H54 (cell line): ENCODE measurements at regions not wholly inside any gene's neighbourhood (a gene's known extent, or its start where the extent isn't known, plus 50 kb on each side); places are given as distances from the start of the nearest gene placed in this dataset.

ENCODE experiments used
- DNase-seq: peaks from one replicate; pipeline ENCODE4 v3.0.0; 2011; ENCODE audit warnings: low spot score, mixed read lengths; ENCODE audit not compliant: insufficient read length
- FAIRE-seq: peaks from 3 replicates; lab custom pipeline; 2011; peaks lifted over from hg19 to GRCh38; lab: Jason Lieb, UNC
- POLR2A ChIP-seq: IDR thresholded peaks from 2 replicates; pipeline ENCODE4 v1.6.1; 2011; ENCODE audit warnings: low read depth, mild to moderate bottlenecking, low read length

DNA sequence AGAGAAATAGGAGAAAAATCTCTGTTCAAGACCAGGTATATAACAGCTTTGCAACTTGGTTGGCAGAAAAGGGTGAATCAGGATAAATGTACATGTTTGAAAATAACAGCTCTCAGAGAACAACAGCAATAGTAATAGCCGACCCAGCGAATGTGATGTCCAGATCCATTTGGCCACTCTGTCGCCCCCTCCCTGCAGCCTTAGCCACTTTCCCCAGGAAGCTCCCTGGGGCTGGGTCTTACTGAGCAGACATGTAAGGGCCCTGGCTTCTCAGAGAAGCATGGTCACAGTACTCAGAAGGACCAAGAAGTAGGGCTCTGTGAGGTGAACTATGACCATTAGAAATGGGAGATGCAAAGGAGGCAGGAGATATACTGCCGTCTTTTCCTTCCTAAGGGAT, 154.1 kb upstream of the SNX19 start:
- no peak for TF ChIP-seq POLR2A

DNA sequence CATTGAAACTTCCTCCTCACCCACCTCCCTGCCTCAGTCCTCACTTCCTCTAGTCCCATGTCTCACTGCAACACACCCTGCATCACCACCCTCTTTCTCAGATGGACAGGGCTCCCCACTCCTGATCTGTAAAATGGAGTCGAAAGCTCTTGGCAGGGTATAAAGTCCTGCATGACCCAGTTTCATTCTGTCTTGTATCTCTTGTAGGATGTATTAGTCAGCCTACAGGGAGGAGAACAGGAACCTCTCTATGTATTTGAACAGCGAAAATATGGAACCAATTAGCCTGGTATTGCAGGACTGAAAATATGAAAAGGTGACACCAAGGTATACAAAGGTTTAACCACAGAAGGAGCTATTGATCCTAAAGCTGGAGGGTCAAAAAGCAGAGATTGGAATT, 156.9 kb upstream of the SNX19 start:
- FAIRE-seq: no peak
- no peak for DNase-seq
- no peak for TF ChIP-seq POLR2A

More for the DNA sequence above, 154.1 kb upstream of the SNX19 start:
- DNase-seq: no peak
- no peak for FAIRE-seq

DNA sequence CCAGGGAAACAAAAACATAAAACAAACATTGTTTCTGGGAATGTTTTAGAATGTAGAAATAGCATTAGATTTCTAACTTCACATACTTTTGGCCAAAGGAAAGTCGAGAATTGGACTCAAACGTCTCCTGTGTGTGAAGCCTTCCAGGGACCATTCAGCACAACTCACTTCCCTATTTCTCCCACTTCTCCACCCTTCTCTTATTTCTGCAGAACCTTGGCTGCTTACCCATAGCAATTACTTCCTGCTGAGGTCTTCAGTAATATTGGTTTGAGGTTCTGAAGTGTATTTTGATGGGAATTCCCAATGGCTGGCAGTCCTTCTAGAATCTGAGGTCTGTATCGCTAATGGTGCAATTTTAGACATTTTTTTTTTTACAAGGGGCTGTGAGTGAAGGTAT, 158.3 kb upstream of the SNX19 start:
- FAIRE-seq: no peak
- no peak for DNase-seq
- no peak for TF ChIP-seq POLR2A

DNA sequence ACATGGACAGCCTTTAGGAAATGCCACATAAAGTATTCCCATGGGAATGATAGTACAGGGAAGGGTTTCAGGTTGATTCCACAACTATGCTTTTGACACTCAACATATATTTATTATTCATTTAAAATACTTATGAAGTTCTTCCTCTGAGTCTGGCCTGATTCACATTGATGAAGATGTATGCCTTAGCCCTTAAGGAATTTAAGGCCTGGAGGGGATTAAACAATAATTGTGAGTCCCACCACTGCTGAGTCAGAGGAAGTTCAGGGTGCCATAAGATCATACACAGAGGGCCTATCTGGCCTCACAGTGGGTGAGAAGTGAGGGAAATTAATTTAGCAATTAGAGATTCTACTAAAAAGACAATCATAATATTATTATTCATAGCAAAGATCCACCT, 161.1 kb upstream of the SNX19 start:
- DNase-seq: no peak
- no peak for FAIRE-seq
- no peak for TF ChIP-seq POLR2A

DNA sequence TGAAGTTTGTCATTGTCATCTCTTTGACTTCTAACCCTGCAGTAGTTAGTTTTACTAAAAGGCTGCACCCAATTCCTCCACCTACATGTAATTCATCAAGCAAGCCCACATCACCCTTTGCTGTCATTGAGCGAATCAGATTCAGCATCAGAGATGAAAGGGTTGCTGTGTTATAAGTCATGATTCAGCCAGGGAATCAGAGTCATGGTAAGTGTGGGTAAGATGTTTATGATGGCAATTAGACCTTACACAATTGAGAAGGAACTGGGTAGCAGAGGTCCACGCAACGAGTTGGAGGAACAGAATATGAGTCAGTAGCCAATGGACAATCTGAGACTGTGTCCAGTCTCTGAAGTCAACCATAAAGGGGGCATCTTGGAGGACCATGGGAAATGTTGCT, 162.8 kb upstream of the SNX19 start:
- TF ChIP-seq POLR2A: no peak
- DNase-seq (no peak), FAIRE-seq (no peak)

DNA sequence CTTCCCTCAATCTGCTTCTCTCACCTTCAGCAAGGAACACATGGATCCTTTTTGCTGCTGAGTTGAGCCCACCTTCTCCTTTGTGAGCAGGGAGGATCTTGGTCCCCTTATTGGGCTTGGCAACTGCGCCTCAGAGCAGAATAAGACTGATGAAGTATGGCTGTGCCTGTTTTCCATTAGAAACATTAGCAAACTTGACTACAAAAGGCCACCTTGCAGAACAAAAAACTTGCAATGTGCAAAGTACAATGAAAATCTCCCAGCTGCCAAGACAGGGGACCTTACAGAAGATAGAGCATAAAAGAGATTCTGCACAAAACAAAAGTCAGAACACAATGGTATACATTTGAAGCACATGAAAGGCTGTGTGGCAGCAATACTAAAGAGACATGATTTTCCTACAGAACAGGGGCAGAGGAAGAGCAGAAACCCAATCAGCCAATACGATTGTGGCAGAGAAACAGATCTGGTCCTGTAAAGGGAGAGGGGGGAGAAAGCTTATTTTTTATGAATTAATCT, 173.5 kb upstream of the SNX19 start:
- FAIRE-seq (no peak), DNase-seq (no peak)
- no peak for TF ChIP-seq POLR2A

DNA sequence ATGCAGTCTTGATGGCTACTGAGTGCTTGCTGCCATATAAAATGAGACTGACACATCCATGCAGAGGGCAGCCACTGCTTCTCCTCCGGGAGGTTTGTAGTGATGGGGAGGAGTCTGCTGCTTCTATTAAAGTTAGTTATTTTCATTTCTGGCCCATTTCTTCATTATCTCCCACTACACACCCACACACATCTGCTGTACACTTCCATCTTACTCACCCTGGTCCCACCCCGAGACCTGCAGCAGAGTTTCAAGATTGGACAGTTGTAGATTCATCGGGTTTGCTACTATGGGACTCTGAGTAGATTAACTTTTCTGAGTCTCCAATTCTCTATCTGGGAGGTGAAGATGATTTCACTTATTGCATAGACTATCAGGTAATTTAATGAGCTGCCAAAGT, 176.2 kb upstream of the SNX19 start:
- TF ChIP-seq POLR2A: no peak
- FAIRE-seq: no peak

DNA sequence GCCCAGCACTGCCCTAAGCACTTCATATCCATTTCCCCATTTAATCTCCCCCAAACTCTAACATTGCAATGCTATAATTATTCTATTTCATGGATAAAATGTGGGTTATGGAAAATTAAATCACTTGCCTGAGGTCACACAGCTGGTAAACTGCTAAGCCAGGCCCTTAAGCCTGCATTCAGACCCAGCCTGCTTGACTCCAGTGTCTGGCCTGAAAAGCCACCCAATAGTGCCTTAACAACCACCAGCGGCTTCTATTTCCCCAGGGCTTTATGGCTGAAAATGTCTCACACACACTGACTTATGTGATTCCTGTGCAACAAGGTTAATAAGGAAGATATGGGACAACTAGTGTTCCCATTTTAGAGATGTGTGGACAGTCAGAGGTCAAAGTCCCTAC, 178.5 kb upstream of the SNX19 start:
- no peak for TF ChIP-seq POLR2A
- DNase-seq (no peak), FAIRE-seq (no peak)

More for the DNA sequence above, 176.2 kb upstream of the SNX19 start:
- no peak for DNase-seq

DNA sequence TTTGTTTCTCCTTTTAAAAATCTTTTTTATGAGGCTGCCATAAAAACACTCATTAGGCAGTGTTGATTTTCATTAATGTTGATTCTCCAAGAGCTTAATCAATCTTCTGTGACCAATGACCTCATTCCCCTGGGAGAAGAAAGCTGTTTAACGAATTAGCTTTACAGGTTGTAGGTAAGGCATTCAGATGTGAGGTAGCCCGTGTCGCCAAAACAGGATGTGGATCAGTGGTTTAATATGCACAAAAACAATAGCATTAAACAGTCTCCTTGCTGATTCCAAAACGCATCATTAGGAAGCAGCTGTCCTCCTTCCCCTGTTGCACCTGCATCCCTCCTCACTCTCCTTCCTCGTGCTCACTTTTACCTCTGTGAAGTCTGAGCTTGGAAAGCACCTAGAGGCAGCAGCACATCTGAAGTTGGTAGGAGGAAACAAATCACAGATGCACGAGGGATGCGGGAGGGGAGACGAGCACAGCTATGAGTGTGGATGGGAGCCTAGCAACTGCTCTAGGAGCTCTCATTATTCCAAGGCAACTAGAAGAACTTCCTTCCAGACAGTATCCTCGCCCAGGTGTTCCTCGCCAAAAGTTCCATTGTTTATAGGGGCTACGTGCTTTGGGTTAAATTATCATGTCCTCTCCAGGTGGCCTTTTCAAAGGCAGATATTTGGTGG, 179.4 kb upstream of the SNX19 start:
- TF ChIP-seq POLR2A: no peak
- FAIRE-seq (no peak), DNase-seq (no peak)

DNA sequence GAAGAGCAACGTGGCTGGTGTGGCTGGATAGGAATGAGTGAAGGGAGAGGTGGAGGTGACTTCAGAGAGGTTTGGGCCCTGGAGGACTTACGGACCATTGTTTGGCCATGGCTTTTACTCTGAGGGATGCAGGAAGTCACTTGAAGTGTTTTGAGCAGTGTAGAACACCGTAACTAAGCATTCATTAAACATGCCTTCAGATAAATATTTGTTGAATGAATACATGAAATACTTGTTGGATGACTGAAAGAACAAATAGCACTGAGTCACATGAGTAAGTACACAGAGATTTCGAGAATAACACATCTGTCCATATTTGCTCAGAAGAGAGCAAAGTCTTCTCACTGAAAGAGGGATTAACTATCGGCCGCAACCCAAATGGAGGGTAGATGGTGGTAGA, 182.7 kb upstream of the SNX19 start:
- no peak for DNase-seq
- TF ChIP-seq POLR2A: no peak
- no peak for FAIRE-seq

DNA sequence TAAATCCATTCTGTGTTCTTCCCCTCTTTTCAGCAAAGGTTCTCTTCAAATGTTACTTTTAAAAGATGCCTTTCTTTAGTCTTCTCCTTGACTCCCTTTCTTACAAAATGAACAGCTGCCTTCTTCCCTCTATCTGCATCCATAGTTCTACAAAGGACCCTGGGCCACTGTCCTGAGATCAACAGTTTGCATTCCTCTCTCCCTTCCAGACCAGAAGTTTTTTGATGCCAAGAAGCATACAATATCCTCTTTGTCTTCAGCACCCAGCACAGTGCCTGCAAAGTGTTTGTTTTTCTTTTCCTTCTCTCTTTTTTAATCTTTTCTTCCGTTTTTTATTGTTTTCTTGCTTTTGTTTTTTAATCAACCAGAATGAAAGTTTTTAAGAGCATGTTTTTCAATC, 183.5 kb upstream of the SNX19 start:
- no peak for FAIRE-seq
- TF ChIP-seq POLR2A: no peak
- no peak for DNase-seq

DNA sequence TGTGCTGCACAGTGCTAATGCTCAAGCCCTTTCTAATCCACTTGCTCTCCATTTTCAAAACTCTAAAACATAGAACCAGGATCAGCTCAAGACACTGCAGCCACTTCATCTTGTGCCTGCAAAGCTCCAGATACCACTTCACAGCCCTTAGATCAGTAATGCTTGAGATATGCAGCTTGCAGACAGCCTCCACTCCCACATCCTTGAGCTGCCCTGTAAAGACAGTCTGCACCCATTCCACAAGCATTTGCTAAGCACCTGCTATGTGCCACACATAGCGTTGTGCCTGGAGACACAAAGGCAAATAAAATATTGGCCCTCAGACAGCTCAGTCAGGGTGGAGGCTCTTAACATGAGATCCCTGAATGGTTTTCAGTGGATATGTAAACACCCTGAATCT, 192.5 kb upstream of the SNX19 start:
- TF ChIP-seq POLR2A: no peak
- DNase-seq (no peak), FAIRE-seq (no peak)

DNA sequence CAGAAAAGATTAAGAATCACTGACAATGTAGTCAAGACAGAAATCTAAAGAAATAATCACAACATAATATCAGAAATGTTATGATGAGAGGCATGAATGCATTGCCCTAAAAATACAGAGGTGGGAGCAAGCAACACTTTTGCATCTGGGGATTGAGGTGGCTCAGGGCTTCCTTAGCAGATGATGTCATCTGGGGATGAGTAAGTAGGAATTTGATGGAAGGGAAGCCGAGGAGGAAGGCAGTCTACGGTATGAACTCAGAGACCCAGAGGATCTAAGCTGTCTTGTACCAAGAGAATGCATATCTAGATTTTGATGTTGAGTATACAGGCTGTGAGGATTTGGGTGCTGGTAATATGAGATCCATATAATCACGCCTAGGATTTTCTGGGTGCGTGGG, 193.0 kb upstream of the SNX19 start:
- no peak for FAIRE-seq
- DNase-seq: no peak

DNA sequence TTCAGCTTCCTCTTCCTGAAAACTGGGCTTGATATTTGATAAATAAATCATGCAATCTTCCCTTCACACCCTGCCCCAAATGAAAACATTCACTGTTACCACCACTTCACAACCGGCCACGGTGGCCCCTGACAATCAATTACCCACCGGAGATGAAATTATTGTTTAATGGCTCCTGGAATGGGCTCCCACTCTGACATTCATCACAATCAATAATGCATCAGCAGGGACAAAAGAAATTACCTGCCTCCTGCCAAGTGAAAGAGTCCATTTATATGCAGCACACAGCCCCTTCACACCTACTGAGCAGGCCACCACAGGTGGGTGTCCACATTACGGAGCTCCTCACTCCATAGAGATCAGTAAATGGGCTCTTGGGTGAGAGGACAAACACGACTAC, 193.5 kb upstream of the SNX19 start:
- FAIRE-seq (no peak), DNase-seq (no peak)
- no peak for TF ChIP-seq POLR2A

More for the DNA sequence above, 193.0 kb upstream of the SNX19 start:
- no peak for TF ChIP-seq POLR2A

DNA sequence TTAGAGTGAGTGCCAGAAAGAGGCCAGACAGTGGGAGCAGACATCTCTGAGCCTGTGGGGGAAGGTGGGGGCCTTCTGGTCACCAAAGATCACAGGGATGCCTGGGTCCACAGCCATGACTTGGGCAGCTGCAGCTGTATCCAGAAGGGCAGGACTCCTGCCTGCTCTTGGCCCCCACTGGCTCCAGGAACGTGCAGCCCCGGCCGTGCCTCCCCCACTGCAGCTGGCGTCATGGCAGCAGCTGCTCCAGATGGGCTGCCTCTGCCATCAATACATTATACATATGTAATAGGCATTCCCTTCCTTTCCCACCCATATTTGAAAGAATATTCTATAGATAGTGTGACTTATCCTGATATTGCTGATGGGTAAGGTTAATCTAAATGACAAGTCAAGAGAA, 195.5 kb upstream of the SNX19 start:
- no peak for FAIRE-seq
- no peak for DNase-seq
- TF ChIP-seq POLR2A: no peak
